Hepatocyte (in vitro differentiated cells): ENCODE measurements at regions not wholly inside any gene's neighbourhood (a gene's known extent, or its start where the extent isn't known, plus 50 kb on each side); places are given as distances from the start of the nearest gene placed in this dataset.

ENCODE experiments used
- DNase-seq: peaks from one replicate; pipeline ENCODE4 v3.0.0-alpha.2; 2016; ENCODE audit warnings: low spot score
- H2AFZ ChIP-seq: fragments of 200-600 bp; sonication (generic); 2 replicates; pipeline ENCODE4 v1.6.0; 2016; ENCODE audit warnings: antibody characterized with exemption, mild to moderate bottlenecking
- H3K27ac ChIP-seq: fragments of 200-600 bp; sonication (generic); 2 replicates; pipeline ENCODE4 v1.5.1; 2016; ENCODE audit warnings: mild to moderate bottlenecking
- H3K27me3 ChIP-seq: fragments of 200-600 bp; sonication (generic); 2 replicates; pipeline ENCODE4 v1.6.1; 2016
- H3K36me3 ChIP-seq: fragments of 200-600 bp; sonication (generic); replicated peaks from 2 replicates; pipeline ENCODE4 v1.5.1; 2016; ENCODE audit warnings: low read depth; ENCODE audit not compliant: insufficient read depth
- H3K4me1 ChIP-seq: fragments of 200-600 bp; sonication (generic); 2 replicates; pipeline ENCODE4 v1.5.1; 2016; ENCODE audit warnings: mild to moderate bottlenecking, moderate library complexity; ENCODE audit not compliant: insufficient read depth
- H3K4me2 ChIP-seq: fragments of 200-600 bp; sonication (generic); 2 replicates; pipeline ENCODE4 v1.6.0; 2016
- H3K4me3 ChIP-seq: fragments of 200-600 bp; sonication (generic); 2 replicates; pipeline ENCODE4 v1.5.1; 2016; ENCODE audit warnings: mild to moderate bottlenecking
- H3K79me2 ChIP-seq: fragments of 200-600 bp; sonication (generic); 2 replicates; pipeline ENCODE4 v1.6.0; 2017; ENCODE audit warnings: mild to moderate bottlenecking
- H3K9me2 ChIP-seq: fragments of 200-600 bp; sonication (generic); replicated peaks from 2 replicates; pipeline ENCODE4 v1.6.0; 2017; ENCODE audit warnings: mild to moderate bottlenecking; ENCODE audit not compliant: insufficient read depth
- H3K9me3 ChIP-seq: fragments of 200-600 bp; sonication (generic); 2 replicates; pipeline ENCODE4 v1.5.1; 2016; ENCODE audit warnings: low read depth, mild to moderate bottlenecking
- H4K20me1 ChIP-seq: fragments of 200-600 bp; sonication (generic); 2 replicates; pipeline ENCODE4 v1.6.0; 2016; ENCODE audit warnings: mild to moderate bottlenecking; ENCODE audit not compliant: insufficient read depth, poor library complexity, severe bottlenecking
- CTCF ChIP-seq: fragments of 200-600 bp; sonication (generic); IDR thresholded peaks from 2 replicates; pipeline ENCODE4 v1.5.1; 2016; ENCODE audit warnings: antibody characterized with exemption, mild to moderate bottlenecking; ENCODE audit not compliant: poor library complexity
- EZH2 ChIP-seq: fragments of 200-600 bp; sonication (generic); IDR thresholded peaks from 2 replicates; pipeline ENCODE4 v1.6.1; 2016; ENCODE audit warnings: antibody characterized with exemption, mild to moderate bottlenecking, borderline replicate concordance
- EZH2phosphoT487 ChIP-seq: fragments of 200-600 bp; sonication (generic); IDR thresholded peaks from one replicate; pipeline ENCODE4 v1.6.1; 2018; ENCODE audit warnings: antibody characterized with exemption, mild to moderate bottlenecking, low read depth, moderate library complexity; ENCODE audit not compliant: unreplicated experiment, severe bottlenecking
- WGBS: methylation state at CpG from one replicate; pipeline ENCODE4 v1.1.6; 2016; ENCODE audit warnings: low lambda C conversion rate; ENCODE audit errors: missing lambda C conversion rate; 5-methylcytosine and 5-hydroxymethylcytosine counted together

GRCh38 chr7:109967406-109967805 is 1123.5 kb upstream of the LRRN3 start:
- Histone ChIP-seq H3K4me1 (no peaks in the 10 kb centered on the region), H3K9me3 (no peaks in the 10 kb centered on the region), H3K36me3 (no peaks in the 10 kb centered on the region), H3K4me3 (no peak overlapping the region), H2AFZ (no peak overlapping the region), H3K27me3 (no peaks in the 10 kb centered on the region), H3K27ac (no peak overlapping the region), H3K4me2 (no peak overlapping the region), H4K20me1 (no peaks in the 10 kb centered on the region), H3K79me2 (no peaks in the 10 kb centered on the region), H3K9me2 (no peaks in the 10 kb centered on the region)
- DNase-seq = no peak
- no peak for TF ChIP-seq EZH2phosphoT487
- TF ChIP-seq EZH2 = no peak
- TF ChIP-seq CTCF = no peak

GRCh38 chr7:109983618-109984017 is 1107.3 kb upstream of the LRRN3 start:
- no peak overlapping the region for H3K4me2 ChIP-seq
- no peak overlapping the region for H3K4me3 ChIP-seq
- 25% methylated on average over 1 of the region's 1 CpG for WGBS
- DNase-seq = no peak
- no peaks in the 10 kb centered on the region for H3K36me3 ChIP-seq
- no peak overlapping the region for H3K27ac ChIP-seq
- H3K27me3 ChIP-seq = no peaks in the 10 kb centered on the region
- TF ChIP-seq EZH2phosphoT487 = no peak
- no peak for TF ChIP-seq CTCF
- no peak for TF ChIP-seq EZH2
- no peaks in the 10 kb centered on the region for H3K9me2 ChIP-seq
- no peaks in the 10 kb centered on the region for H3K9me3 ChIP-seq
- no peaks in the 10 kb centered on the region for H4K20me1 ChIP-seq
- H2AFZ ChIP-seq = no peak overlapping the region
- H3K79me2 ChIP-seq = no peaks in the 10 kb centered on the region
- no peaks in the 10 kb centered on the region for H3K4me1 ChIP-seq

GRCh38 chr7:109984729-109985128 is 1106.2 kb upstream of the LRRN3 start:
- Histone ChIP-seq H3K27ac (no peak overlapping the region), H3K36me3 (no peaks in the 10 kb centered on the region), H3K4me3 (no peak overlapping the region), H3K27me3 (no peaks in the 10 kb centered on the region), H3K9me2 (no peaks in the 10 kb centered on the region), H3K9me3 (no peaks in the 10 kb centered on the region), H2AFZ (no peak overlapping the region), H4K20me1 (no peaks in the 10 kb centered on the region), H3K4me2 (no peak overlapping the region), H3K4me1 (no peaks in the 10 kb centered on the region), H3K79me2 (no peaks in the 10 kb centered on the region)
- DNase-seq = no peak
- 70% methylated on average over 5 of the region's 5 CpGs for WGBS
- no peak for TF ChIP-seq EZH2
- no peak for TF ChIP-seq EZH2phosphoT487
- TF ChIP-seq CTCF = no peak

GRCh38 chr7:109986701-109987100 is 1104.2 kb upstream of the LRRN3 start:
- Histone ChIP-seq H3K27me3 (no peaks in the 10 kb centered on the region), H3K4me1 (no peaks in the 10 kb centered on the region), H2AFZ (no peak overlapping the region), H4K20me1 (no peaks in the 10 kb centered on the region), H3K4me3 (no peak overlapping the region), H3K4me2 (no peak overlapping the region), H3K9me3 (no peaks in the 10 kb centered on the region), H3K79me2 (no peaks in the 10 kb centered on the region), H3K27ac (no peak overlapping the region), H3K9me2 (no peaks in the 10 kb centered on the region), H3K36me3 (no peaks in the 10 kb centered on the region)
- no peak for DNase-seq
- 45% methylated on average over 2 of the region's 2 CpGs for WGBS
- TF ChIP-seq EZH2 (no peak), EZH2phosphoT487 (no peak), CTCF (no peak)
